SH-SY5Y (cell line): ENCODE measurements at regions not wholly inside any gene's neighbourhood (a gene's known extent, or its start where the extent isn't known, plus 50 kb on each side); places are given as distances from the start of the nearest gene placed in this dataset.

ENCODE experiments used
- GATA2 ChIP-seq: IDR thresholded peaks from 2 replicates; pipeline ENCODE4 v1.6.1; 2011; ENCODE audit warnings: mild to moderate bottlenecking, low read depth, low read length
- GATA3 ChIP-seq: IDR thresholded peaks from 2 replicates; pipeline ENCODE4 v1.6.1; 2011; ENCODE audit warnings: low read depth, mild to moderate bottlenecking, low read length, moderate library complexity

DNA sequence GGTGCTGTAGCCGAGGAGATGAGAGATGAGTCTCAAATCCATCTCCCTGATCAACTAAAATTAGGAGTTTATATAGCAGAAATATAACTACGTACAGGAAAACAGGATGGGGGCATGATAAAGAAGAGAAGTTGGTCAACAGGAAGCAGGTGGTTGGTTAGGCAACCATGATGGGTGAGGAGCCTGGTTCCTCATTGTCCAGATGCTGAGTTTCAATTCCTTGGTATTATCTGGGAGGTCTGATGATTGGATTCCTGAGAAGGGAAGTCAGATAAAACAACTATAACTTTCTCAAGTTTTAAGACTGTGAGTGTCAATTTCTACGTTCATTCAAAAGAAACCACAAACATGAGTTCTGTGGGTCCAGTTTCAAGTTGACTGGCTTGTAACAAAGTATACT is 323.9 kb downstream of the MTRR start:
- TF ChIP-seq GATA2 (no peak), GATA3 (no peak)
